HG03095 (cell line): ENCODE measurements at regions not wholly inside any gene's neighbourhood (a gene's known extent, or its start where the extent isn't known, plus 50 kb on each side); places are given as distances from the start of the nearest gene placed in this dataset.
"Not testable (repeated sequence)": the region's sequence is repeated elsewhere in the genome, so short reads cannot be mapped to it uniquely, and the experiment has no call there.

Experiments used
- ATAC-seq: cut with Tn5 transposase; IDR thresholded peaks from one replicate; pipeline ENCODE4 v1.9.1; 2021; ENCODE audit warnings: moderate library complexity; ENCODE audit not compliant: unreplicated experiment

DNA sequence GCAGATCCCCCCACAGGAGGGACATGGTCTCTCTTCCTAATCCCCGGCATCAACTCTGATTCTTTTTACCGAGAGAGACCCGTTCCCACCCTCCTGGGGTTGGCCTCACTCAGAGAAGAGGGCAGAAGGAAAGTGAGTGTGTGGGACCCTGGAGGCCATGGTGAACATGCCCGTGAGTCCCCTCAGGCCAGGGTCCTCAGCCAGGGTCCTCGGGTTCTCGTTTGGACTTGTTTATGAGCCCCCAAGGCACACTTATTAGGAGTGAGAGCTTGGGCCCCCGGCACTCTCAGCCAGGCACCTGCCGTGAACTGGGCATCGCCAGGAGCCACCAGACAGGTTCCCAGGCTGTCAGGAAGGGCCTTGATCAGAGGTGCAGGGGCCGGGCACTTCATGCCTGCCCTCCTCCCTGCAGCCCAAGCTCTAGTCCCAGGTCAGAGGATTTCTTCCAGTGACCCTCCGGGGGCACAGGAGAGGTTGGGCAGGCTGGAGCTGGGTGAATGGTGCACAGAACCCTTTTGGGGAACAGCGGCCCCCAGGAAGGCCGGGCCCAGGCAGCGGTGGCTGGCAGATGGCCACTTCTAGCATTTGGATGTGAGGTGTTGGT, 122.6 kb downstream of the CRYAA start:
- ATAC-seq, result no peak

DNA sequence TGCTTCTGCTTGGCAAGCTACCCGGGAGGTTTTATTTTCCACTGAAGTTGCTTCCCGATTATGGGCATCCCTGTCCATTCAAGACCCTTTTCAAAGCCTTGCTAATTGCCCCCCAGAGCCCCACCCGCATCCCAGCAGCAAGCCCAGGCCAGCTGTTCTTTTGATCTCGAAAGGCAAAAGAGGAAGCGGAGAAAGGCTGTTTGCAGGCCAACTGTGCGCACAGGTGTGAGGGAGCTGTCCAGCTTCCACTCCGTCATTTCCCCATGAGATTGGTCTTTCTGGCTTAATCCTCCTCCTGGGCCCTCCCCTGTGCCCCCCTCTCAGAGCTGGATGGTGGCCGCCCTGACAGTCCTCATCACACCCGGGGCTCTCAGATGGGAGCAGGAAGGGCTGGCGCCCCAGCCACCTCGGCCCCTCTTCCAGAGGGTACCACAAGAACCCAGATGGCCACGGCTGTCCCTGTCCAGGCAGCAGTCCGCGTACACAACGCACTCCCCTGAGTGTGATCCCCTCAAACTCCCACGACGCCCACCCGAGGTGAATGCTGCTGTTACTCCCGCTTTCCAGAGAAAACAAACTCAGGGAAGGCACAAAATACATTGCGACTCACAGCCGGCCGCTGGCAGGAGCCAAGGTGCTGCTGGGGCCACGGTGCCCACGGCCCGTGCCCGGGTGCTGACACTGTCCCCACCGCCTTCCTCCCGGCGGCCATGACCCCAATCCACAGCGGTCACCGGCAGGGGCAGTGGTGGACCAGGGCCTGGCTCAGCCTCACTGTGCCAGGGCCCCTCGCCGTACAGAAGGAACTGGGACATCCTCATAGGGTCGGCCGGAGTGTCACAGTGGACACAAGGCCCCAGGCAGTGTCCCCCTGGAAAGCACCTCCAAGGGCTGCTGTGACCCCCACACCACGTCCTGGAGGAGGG, 121.9 kb downstream of the CRYAA start:
- ATAC-seq, result no peak

DNA sequence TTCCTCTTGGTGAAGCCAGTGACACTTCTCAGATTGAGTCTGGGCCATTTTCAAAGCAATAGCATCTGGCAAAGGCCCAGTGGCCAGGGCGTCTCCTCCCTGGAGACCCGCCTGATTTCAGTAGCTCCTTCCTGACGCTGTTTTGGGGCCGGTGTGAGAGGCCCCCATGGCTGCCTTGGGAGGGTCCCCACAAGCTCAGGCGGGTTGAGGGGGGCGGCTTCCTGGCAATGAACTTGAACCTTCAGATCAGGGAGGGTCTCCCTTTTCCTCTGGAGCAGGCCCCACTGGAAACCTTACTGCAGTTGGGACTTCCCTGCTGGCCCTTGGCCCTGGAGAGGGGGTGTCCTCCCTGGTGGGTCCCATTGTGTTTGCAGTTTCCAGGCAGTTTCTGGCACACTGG, 121.2 kb downstream of the CRYAA start:
- no peak for ATAC-seq

DNA sequence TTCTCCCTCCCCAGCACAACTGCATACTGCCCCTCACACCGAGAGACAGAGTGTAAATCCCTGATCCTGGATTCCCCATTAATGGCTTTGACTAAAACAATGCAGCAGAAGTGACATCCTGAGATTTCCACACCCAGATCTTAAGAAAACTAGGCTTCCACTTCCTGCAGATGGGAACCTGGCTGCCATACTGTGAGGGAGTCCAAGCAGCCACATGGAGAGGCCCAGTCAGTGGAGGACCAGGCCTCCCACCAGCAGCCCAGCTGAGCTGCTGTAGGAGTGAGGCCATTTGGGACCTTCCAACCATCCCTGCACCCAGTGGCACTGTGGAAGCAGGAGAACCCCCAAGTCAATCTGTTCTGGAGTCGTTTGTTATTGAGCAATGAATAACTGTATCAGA, 120.6 kb downstream of the CRYAA start:
- no peak for ATAC-seq

DNA sequence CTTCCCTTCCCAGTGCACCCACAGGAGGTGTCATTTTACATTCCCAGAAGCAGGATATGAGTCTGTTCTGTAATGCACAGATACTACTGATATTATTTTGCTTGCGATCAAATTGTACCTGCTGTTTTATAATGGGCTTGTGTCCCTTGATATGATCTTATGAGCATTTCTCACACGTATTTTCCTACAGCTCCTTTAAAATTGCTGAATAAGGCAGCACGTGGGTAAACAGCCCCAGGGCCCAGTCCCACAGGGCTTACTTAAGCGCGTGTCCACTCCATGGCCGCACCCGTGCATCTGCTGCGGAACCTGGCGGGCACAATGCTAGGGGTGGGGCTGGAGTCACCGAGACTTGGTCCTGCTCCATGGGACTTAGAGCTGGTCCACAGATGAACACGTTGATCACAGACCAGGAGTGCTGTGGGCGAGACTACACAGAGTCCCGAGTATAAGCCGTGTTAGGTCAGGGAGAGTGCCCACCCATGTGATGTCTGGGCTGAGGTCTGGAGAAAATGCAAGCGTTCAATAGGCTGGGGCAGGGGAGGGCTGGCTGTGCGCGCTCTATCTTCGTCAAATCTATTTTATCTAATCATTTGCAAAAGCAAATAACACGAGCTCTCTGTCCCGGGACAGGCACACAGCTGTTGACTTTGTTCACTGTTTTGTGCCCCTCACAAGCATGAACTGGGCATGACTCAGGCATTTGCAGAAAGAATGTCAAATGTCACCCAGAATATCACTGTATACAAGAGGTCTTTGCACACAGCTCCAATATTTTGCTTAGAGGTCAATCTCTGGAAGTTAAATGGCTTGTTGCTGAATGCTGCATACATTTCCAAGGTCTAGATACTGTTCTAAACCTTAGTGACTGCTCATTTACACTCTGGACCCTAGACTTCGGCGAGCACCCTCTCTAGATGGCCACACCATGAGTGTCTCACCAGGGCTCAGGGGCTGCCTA, 119.3 kb downstream of the CRYAA start:
- ATAC-seq, result no peak

DNA sequence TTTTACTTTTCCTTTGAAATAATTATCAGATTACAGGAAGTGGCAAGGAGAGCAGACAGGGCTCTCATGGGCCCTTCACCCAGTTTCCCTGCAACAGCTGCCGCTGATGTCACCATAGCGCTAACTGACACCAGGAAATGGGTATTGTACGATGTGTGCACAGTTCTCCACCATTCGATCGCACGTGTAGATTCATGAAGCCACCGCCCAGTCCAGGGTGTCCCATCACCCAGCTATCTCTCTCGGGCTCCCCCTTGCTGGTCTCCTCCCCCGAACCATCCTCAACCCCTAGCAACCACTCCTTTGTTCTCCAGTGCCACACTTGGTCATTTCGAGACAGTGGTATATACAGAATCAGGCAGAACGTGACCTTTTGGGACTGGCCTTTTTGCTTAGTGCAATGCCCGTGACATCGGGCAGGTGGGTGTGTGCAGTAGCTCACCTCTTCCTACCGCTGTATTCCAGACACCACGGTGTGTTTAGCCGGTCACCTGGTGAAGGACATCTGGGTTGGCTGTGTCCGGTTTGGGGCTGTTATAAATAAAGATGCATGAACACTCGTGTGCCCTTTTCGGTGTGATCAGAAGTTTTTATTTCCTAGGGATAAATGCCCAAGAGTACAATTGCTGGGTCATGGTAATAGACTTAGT, 118.4 kb downstream of the CRYAA start:
- ATAC-seq, result no peak

DNA sequence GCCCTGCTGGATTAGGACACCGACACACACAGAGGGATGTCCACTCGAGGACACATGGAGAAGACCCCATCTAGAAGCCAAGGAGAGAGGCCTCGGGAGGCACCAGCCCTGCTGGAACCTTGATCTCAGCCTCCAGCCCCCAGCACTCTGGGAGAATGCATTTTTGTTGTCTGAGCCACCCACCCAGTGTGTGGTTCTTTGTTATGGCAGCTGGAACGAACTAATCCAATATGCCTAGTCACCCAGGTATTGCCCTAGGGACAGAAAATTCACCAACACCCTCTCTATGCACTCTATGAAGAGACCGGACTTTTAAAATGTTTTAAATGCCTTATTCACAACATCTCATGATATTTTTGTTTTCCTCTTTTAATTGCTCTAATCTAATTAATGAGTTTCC, 117.4 kb downstream of the CRYAA start:
- no peak for ATAC-seq

DNA sequence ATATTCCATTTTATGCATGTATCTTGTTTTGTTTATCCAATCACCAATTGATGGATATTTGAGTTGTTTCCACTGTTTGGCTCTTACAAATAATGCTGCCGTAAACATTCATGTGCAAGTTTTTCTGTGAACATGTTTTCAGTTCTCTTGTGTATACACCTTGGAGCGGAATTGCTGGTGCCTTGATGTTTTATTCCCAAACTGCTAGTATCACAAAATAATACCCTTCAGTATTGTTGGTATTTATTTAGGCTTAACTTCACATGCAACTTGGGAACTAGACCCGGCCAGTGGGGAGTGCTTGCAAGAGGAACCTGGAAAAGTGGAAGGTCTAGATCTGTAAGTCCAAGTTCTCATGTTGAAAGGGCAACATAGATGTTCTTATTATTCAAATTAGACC, 115.9 kb downstream of the CRYAA start:
- no peak for ATAC-seq

DNA sequence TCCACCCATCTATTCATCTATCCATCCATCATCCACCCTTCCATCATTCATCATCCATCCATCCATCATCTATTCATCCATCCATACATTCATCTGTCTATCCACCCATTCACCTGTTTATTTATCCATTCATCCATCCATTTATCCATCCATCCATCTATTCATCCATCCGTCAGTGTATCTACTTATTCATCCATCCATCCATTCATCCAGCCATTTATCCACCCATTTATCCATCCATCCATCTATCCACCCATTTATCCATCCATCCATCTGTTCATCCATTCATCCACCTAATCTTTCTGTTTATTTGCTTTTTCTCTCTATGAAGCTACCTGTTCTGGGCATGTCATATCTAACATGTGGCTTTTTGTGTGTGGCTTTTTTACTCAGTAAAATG, 115.4 kb downstream of the CRYAA start:
- no peak for ATAC-seq

DNA sequence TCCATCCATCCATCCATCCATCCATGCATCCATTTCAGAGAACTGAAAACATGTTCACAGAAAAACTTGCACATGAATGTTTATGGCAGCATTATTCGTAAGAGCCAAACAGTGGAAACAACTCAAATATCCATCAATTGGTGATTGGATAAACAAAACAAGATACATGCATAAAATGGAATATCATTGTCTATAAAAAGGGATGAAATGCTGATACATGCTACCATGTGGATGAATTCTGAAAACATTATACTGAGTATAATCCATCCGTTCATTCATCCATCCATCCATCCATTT, 115.1 kb downstream of the CRYAA start:
- ATAC-seq, result not testable (repeated sequence)

DNA sequence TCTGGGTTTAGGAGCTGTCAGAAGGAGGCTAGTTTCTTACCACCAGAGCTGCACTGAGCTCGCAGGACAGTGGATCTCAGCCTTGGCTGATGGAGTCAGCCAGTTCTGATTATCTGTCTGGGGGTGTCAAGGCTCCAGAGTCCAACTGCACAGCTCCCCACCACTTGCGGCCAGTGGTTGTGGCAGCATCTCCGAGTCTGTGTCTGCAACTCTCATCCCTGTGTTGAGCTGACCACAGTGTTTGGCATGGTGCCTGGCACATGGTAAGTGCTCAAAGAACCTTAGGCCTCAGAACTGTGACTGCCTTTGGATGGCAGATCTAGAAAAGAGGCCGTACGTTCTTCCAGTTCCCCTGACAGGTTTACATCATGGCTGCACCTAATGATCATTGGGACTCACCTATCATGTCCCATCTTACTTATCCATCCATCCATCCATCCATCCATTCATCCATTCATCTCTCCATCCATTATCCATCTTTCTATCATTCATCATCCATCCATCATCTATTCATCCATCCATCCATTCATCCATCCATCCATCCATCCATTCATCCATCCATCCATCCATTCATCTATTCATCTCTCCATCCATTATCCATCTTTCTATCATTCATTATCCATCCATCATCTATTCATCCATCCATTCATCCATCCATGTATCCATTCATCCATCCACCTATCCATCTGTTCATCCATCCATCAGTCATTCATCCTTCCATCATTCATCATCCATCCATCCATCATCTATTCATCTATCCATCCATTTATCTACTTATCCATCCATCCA, 114.5 kb downstream of the CRYAA start:
- no peak for ATAC-seq

DNA sequence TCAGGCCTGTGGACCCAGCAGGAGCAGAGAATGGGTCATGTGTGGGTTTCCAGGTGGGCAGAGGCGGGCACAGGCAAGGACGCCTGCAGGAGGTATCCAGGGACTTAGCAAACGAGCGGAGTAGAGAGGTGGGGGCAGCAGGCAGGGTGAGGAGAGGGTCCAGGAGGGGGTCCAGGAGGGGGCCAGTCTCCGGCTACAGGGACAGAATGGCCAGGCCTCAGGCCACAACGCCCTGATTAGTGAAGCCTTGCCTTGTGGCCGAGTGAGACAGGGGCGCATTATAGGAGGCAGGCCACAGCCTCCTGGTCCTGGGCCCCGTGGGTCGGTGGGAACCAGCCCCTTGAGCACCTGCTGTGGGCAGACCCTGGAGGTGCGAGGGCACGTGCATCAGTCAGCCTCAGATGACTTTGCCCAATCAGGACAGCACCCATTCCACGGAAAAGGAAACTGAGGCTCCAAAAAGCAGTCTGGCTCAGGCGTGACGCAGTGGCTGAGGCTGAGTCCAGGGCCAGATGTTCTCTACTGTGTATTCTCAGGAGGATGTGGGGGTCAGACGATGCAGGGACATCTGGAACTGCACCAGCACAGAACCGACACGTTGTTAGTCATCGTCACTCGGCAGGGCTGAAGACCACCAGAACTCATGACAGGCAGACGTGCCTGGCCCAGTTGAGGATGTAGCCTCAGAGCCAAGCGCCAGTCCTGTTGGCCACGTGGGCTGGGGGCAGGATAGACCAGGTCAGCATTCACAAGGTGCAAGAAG, 113.7 kb downstream of the CRYAA start:
- no peak for ATAC-seq

DNA sequence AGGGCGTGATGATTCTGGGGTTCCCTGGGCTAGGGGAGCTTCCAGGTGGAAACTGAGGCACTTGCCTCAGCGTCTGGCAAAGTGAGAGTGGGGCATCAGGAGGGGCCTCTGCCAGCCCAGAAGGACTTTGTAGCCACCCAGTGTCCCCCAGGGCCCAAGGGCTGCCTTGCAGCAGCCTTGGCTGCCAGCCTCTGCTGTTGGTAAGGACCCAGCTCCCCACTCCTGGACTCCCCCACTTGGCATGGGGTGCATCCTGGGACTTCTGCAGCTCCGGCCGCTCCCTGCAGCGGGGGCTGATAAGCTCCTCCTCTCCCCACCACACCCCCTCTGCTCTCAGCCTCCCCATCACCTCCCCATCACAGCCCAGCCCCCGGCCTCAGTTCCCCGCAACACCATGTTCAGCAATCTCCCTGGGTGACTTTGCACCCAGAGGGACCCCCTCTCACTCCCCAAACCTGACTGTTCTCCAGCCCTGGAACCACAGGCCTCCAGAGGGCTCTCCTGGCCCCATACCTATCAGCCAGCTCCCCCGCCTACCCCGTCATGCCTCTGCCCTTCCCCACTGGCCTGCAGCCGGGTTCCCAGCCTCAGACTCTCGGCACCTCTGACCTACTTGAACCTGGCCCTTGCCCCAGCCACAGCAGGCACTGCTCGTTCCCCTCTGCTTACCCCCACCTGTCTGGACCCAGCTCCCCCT, 113.0 kb downstream of the CRYAA start:
- ATAC-seq, result no peak

DNA sequence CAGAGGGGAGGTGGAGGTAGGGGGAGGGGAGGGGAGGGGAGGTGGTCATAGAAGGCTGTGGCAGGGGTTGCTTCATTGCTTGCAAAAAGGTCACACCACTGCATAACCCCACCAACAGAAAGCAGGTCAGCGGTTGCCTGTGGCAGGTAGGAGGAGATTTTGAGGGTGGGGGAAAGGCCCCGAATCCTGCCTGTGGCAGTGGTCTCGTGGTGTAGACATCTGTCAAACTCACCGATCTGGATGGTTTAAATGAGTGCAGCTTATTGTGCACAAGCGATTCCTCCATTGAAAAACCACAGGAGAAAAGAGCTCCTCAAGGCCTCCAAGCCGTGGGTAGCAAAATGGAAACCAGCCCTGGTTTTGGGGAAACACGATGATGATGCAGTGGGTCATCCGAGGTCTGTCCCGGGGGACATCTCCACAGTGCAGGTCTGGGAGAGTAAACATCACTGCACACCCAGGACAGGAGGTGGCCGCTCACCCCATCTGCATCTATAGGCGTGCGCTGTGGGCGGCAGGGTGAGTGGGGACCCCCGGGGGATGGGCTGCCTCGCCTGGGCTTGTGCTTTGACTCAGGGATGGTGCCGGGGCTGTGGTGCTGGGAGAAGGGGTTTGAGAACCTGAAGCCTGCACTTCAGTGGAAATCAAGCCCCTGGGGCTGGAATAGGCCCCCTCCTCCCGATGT, 112.3 kb downstream of the CRYAA start:
- no peak for ATAC-seq

DNA sequence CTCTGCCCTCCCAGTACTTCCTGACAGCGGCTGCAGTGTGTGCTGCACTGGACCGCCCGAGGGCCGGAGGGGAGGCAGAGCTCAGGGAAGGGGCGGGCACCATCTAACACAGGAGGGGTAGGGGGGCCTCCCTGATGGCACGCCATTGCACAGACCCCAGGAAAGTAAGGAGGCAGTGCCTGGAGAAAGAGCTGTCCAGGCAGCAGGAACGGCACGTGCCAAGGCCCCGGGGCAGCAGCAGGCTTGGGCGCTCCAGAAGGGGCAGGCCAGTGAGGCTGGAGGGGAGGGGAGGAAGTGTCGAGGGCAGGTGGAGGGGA, 110.7 kb downstream of the CRYAA start:
- no peak for ATAC-seq

DNA sequence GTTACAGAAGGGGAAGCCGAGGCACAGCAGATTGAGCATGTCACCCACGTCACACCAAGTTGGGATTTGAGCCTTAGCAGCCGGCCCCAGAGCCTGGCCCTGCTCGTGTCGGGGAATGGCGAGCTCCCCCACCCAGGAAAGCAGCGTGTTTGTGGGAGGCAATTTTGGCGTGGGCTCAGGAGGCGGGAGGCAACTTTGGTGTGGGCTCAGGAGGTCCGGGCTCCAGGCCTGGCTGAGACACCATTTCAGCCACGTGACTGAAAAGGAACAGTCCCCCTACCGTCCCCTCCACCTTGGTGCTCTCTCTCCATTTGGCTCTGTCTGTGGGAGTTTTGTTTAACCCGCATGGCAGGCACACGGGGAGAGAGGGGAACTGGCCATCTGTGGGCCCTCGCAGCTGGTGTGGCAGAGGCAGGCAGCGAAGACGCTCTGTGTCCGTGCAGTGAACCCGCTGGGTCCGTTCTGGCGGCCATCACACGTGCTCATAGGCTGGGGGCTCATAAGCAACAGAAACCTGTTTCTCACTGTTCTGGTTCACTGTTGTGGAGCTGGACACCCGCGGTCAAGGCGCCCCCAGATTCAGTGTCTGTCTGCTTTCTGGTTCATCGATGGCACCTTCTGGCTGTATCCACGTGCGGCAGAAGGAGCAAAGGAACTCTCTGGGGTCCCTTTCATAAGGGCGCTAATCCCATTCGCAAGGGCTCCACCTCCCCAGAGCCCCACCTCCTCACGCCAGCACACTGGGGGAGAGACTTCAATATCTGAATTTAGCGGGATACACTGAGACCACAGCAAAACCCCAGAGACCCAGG, 110.2 kb downstream of the CRYAA start:
- ATAC-seq, result no peak

DNA sequence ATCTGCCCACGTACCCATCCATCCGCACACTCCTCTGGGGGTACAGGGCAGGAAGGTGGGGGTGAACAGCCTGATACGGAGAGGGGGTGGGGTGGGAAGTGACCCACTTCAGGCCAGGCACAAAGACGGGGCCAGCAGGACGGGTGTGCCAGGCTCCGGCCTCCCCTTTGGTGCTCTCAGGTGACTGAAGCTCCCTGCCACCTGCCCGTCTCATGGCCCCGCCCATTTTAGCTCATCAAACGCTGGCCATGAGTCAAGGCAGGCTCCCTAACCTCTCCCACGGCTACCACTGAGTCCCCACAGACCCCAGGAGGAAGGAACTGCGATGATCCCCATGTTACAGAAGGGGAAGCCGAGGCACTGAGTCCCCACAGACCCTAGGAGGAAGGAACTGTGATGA, 109.6 kb downstream of the CRYAA start:
- ATAC-seq, result no peak
